HCT116 (cell line): ENCODE measurements at regions not wholly inside any gene's neighbourhood (a gene's known extent, or its start where the extent isn't known, plus 50 kb on each side); places are given as distances from the start of the nearest gene placed in this dataset.

Source experiments
- ATAC-seq: fragments of 200-7000 bp; cut with Tn5 transposase; 2 replicates; pipeline ENCODE4 v1.9.1; 2020; ENCODE audit warnings: mild to moderate bottlenecking, moderate library complexity
- BruUV-seq: library from RNA; stranded (reverse); fragments of 400-500 nt; replicated peaks from 2 replicates; lab custom pipeline; 2021; lab: Mats Ljungman, UMichigan
- CTCF ChIA-PET: fragments of 300-600 bp; sonication (Branson Sonifier 250); formaldehyde crosslinking; loops from one replicate; lab custom pipeline; 2021; ENCODE audit warnings: antibody characterized with exemption; lab: Charles Lee
- POLR2A ChIA-PET: fragments of 300-600, 350-600 bp; sonication (Branson Sonifier 250); formaldehyde crosslinking; loops from one replicate; lab custom pipeline; 2021; ENCODE audit warnings: antibody characterized with exemption; lab: Charles Lee
- RAD21 ChIA-PET, 2 experiments: fragments of 300-600 bp; sonication (Branson Sonifier 250); formaldehyde crosslinking; loops; one replicate each; lab custom pipeline; 2023; ENCODE audit warnings: low total read pairs in 2 of 2; ENCODE audit not compliant: uncharacterized antibody in 2 of 2, unreplicated experiment in 2 of 2, low non-redundant PET in 1 of 2; lab: Charles Lee
- DNase-seq: peaks from one replicate; pipeline ENCODE4 v3.0.0-alpha.2; 2010; ENCODE audit warnings: low read depth, low spot score
- H2AFZ ChIP-seq: fragments of 200-600 bp; shearing (Covaris generic), sonication (generic); 2 replicates; pipeline ENCODE4 v1.6.1; 2017; ENCODE audit warnings: low read depth, mixed run types, mixed read lengths, antibody characterized with exemption, low read length; ENCODE audit not compliant: poor library complexity, severe bottlenecking
- H3K27ac ChIP-seq: 2 replicates; pipeline ENCODE4 v1.5.1; 2012; ENCODE audit warnings: low read depth, low read length
- H3K27me3 ChIP-seq: fragments of 200-600 bp; sonication (generic); 2 replicates; pipeline ENCODE4 v1.6.1; 2016; ENCODE audit warnings: mixed run types, low read length, mixed read lengths; ENCODE audit not compliant: insufficient read depth
- H3K36me3 ChIP-seq, 2 experiments: fragments of 200-500 bp in 1 of 2; fragments of 200-600 bp in 1 of 2; sonication (Bioruptor generic) in 1 of 2; sonication (generic) in 1 of 2; 2 replicates each; pipeline versions ENCODE4 v1.5.1 to v1.6.1; 2014 to 2016; ENCODE audit warnings: low read length in 2 of 2, inconsistent platforms in 1 of 2, mixed read lengths in 1 of 2, mixed run types in 1 of 2; ENCODE audit not compliant: insufficient read depth in 2 of 2, control insufficient read depth in 1 of 2
- H3K4me1 ChIP-seq, 2 experiments: fragments of 200-600 bp in 1 of 2; sonication (generic) in 1 of 2; 2 replicates each; pipeline versions ENCODE4 v1.5.1 to v1.6.1; 2012 to 2017; ENCODE audit warnings: low read length in 2 of 2, inconsistent platforms in 1 of 2, mild to moderate bottlenecking in 1 of 2, mixed read lengths in 1 of 2, mixed run types in 1 of 2, moderate library complexity in 1 of 2; ENCODE audit not compliant: insufficient read depth in 2 of 2, control insufficient read depth in 1 of 2
- H3K4me2 ChIP-seq: fragments of 200-600 bp; sonication (generic); 2 replicates; pipeline ENCODE4 v1.6.1; 2017; ENCODE audit warnings: mixed run types, low read length, mixed read lengths
- H3K4me3 ChIP-seq, 2 experiments: fragments of 200-600 bp in 1 of 2; sonication (generic) in 1 of 2; replicated peaks in 1 of 2; 2 replicates each; pipeline ENCODE4 v1.5.1; 2011 to 2016; ENCODE audit warnings: low read length in 2 of 2, control low read depth in 1 of 2, low read depth in 1 of 2, mild to moderate bottlenecking in 1 of 2, mixed read lengths in 1 of 2, mixed run types in 1 of 2
- H3K79me2 ChIP-seq: fragments of 200-600 bp; sonication (generic); 2 replicates; pipeline ENCODE4 v1.6.1; 2017; ENCODE audit warnings: mild to moderate bottlenecking, mixed run types, low read length, moderate library complexity, mixed read lengths; ENCODE audit not compliant: insufficient read depth
- H3K9ac ChIP-seq: fragments of 200-600 bp; sonication (generic); 2 replicates; pipeline ENCODE4 v1.6.1; 2016; ENCODE audit warnings: low read length, mixed read lengths
- H3K9me2 ChIP-seq: fragments of 200-600 bp; sonication (generic), shearing (Covaris generic); 2 replicates; pipeline ENCODE4 v1.6.1; 2017; ENCODE audit warnings: mixed run types, mild to moderate bottlenecking, moderate library complexity; ENCODE audit not compliant: insufficient read depth
- H3K9me3 ChIP-seq, 2 experiments: fragments of 200-500 bp in 1 of 2; fragments of 200-600 bp in 1 of 2; sonication (Bioruptor generic) in 1 of 2; sonication (generic) in 1 of 2; 2 replicates each; pipeline ENCODE4 v1.6.1; 2014 to 2017; ENCODE audit warnings: low read length in 2 of 2, mixed read lengths in 2 of 2, inconsistent platforms in 1 of 2, low read depth in 1 of 2, mild to moderate bottlenecking in 1 of 2, mixed run types in 1 of 2, moderate library complexity in 1 of 2; ENCODE audit not compliant: control insufficient read depth in 1 of 2, insufficient read depth in 1 of 2
- H4K20me1 ChIP-seq: fragments of 200-600 bp; sonication (generic), shearing (Covaris generic); 2 replicates; pipeline ENCODE4 v1.6.1; 2017; ENCODE audit warnings: mixed run types, mild to moderate bottlenecking, moderate library complexity; ENCODE audit not compliant: insufficient read depth
- ATF3 ChIP-seq: IDR thresholded peaks from 2 replicates; pipeline ENCODE4 v1.6.1; 2012
- CTCF ChIP-seq, 3 experiments: fragments of 200-600 bp in 1 of 3; sonication (generic) in 1 of 3; IDR thresholded peaks in 2 of 3; conservative IDR thresholded peaks in 1 of 3; 2 replicates each; pipeline ENCODE4 v1.5.1; 2012 to 2017; ENCODE audit warnings: low read depth in 2 of 3, low read length in 2 of 3, antibody characterized with exemption in 1 of 3, borderline replicate concordance in 1 of 3, control low read depth in 1 of 3, mild to moderate bottlenecking in 1 of 3, mixed read lengths in 1 of 3, mixed run types in 1 of 3, moderate library complexity in 1 of 3; ENCODE audit not compliant: insufficient read depth in 1 of 3
- EGR1 ChIP-seq: IDR thresholded peaks from 2 replicates; pipeline ENCODE4 v1.6.1; 2012; ENCODE audit warnings: low read depth
- ELF1 ChIP-seq: IDR thresholded peaks from 2 replicates; pipeline ENCODE4 v1.6.1; 2012; ENCODE audit warnings: low read depth, borderline replicate concordance
- EZH2 ChIP-seq: fragments of 200-600 bp; sonication (generic); IDR thresholded peaks from 2 replicates; pipeline ENCODE4 v1.6.1; 2017; ENCODE audit warnings: antibody characterized with exemption, mixed run types
- EZH2phosphoT487 ChIP-seq: fragments of 200-600 bp; IDR thresholded peaks from 2 replicates; pipeline ENCODE4 v1.6.1; 2018; ENCODE audit warnings: antibody characterized with exemption, borderline replicate concordance
- JUND ChIP-seq: IDR thresholded peaks from 2 replicates; pipeline ENCODE4 v1.6.1; 2012
- RAD21 ChIP-seq: IDR thresholded peaks from 2 replicates; pipeline ENCODE4 v1.6.1; 2012; ENCODE audit warnings: low read depth, mild to moderate bottlenecking
- TCF7L2 ChIP-seq: IDR thresholded peaks from 2 replicates; pipeline ENCODE4 v1.7.0; 2011; ENCODE audit warnings: borderline replicate concordance, inconsistent platforms; ENCODE audit not compliant: insufficient read depth, insufficient read length; ENCODE audit errors: extremely low read depth
- YY1 ChIP-seq: IDR thresholded peaks from 2 replicates; pipeline ENCODE4 v1.6.1; 2011; ENCODE audit warnings: low read length, low read depth, moderate library complexity, mild to moderate bottlenecking; ENCODE audit not compliant: insufficient replicate concordance; ENCODE audit errors: extremely low read depth
- ZFX ChIP-seq: fragments of 450-650 bp; IDR thresholded peaks from 2 replicates; pipeline ENCODE4 v1.6.1; 2017
- ZNF274 ChIP-seq: fragments of 200-500 bp; sonication (Bioruptor generic); IDR thresholded peaks from 2 replicates; pipeline ENCODE4 v1.6.1; 2014; ENCODE audit warnings: mild to moderate bottlenecking, low read depth, low read length, inconsistent platforms
- intact Hi-C: fragments of 100-400 bp; cut with micrococcal nuclease; formaldehyde crosslinking; loops from 2 replicates; pipeline ENCODE4 v1.10.0; 2022

- TF ChIP-seq ZFX (no peak), EGR1 (no peak), CTCF (IDR thresholded peaks at IDR 0.05 in 2 of 3, conservative IDR thresholded peaks at IDR 0.05 in 1 of 3; ENCODE audit: borderline replicate concordance in 1 of 3, insufficient read depth in 1 of 3, low read depth in 2 of 3, low read length in 2 of 3) (no peak), ELF1 (no peak), ATF3 (no peak), RAD21 (no peak), ZNF274 (no peak)
- TF ChIP-seq, all 23 proteins: peak for 0
Observed at GRCh38 chr5:30764704-30765103, 428.8 kb upstream of the CDH6 start (continued).

GRCh38 chr5:30759731-30760130 is 433.8 kb upstream of the CDH6 start:
- no peak overlapping the region for H3K4me3 ChIP-seq
- no peak overlapping the region for H3K9ac ChIP-seq
- ATAC-seq = no peak
- ChIA-PET POLR2A (no interaction called here), RAD21 (no interaction called here), CTCF (no interaction called here)
- no peaks in the 10 kb centered on the region for H3K27me3 ChIP-seq
- TF ChIP-seq EZH2phosphoT487 (no peak), EZH2 (no peak), ZNF274 (no peak), YY1 (no peak), TCF7L2 (no peak), JUND (no peak), CTCF (IDR thresholded peaks at IDR 0.05 in 2 of 3, conservative IDR thresholded peaks at IDR 0.05 in 1 of 3; ENCODE audit: borderline replicate concordance in 1 of 3, insufficient read depth in 1 of 3, low read depth in 2 of 3, low read length in 2 of 3) (no peak)
- no peak overlapping the region for H3K4me2 ChIP-seq
- H4K20me1 ChIP-seq = no peaks in the 10 kb centered on the region
- no peaks in the 10 kb centered on the region for H3K4me1 ChIP-seq
- no TSS peak for BruUV-seq
- no peaks in the 10 kb centered on the region for H3K9me2 ChIP-seq
- no peak for DNase-seq
- H3K36me3 ChIP-seq = no peaks in the 10 kb centered on the region
- peaks cover 8 to 9% of the 10 kb centered on the region in 2 experiments; a peak in 2 of 4 replicates for H3K9me3 ChIP-seq
- H3K27ac ChIP-seq = no peak overlapping the region
- H3K79me2 ChIP-seq = no peaks in the 10 kb centered on the region
- no peak overlapping the region for H2AFZ ChIP-seq
- intact Hi-C loops = no loop called here
